Tibial artery (tissue), 4 donors: ENCODE measurements at regions not wholly inside any gene's neighbourhood (a gene's known extent, or its start where the extent isn't known, plus 50 kb on each side); places are given as distances from the start of the nearest gene placed in this dataset.

Experiments used
- DNase-seq, 2 donors: peaks; one replicate each; pipeline ENCODE4 v3.0.0-alpha.2; 2019
- H3K27ac ChIP-seq, 2 donors: fragments of 200-600 bp; sonication (generic) in 1 of 2; 1 replicate in 1 of 2; 2 replicates in 1 of 2; pipeline ENCODE4 v1.5.1; 2018 to 2019; ENCODE audit warnings: mild to moderate bottlenecking in 1 of 2
- H3K27me3 ChIP-seq, 2 donors: fragments of 200-600 bp; sonication (generic) in 1 of 2; one replicate each; pipeline versions ENCODE4 v1.5.1 to v1.6.0; 2016 to 2019
- H3K36me3 ChIP-seq, 3 donors: fragments of 200-600 bp; sonication (generic) in 2 of 3; one replicate each; pipeline ENCODE4 v1.5.1; 2016 to 2019; ENCODE audit warnings: mild to moderate bottlenecking in 2 of 3
- H3K4me1 ChIP-seq, 4 donors: fragments of 200-600 bp; sonication (generic) in 2 of 4; 1 replicate in 3 of 4; 2 replicates in 1 of 4; pipeline ENCODE4 v1.5.1; 2016 to 2019
- H3K4me3 ChIP-seq, 2 donors: fragments of 200-600 bp; sonication (generic) in 1 of 2; 1 replicate in 1 of 2; 2 replicates in 1 of 2; pipeline ENCODE4 v1.5.1; 2018 to 2019; ENCODE audit warnings: mild to moderate bottlenecking in 2 of 2
- H3K9me3 ChIP-seq, 3 donors: fragments of 200-600 bp; sonication (generic) in 1 of 3; one replicate each; pipeline ENCODE4 v1.5.1; 2016 to 2019
- intact Hi-C: fragments of 100-400 bp; cut with DNase I; formaldehyde crosslinking; loops from one replicate; pipeline ENCODE4 v1.15.0; 2023; ENCODE audit warnings: low total_unique reads
- TF ChIP-seq, protein P1 (sequence below), 2 experiments: fragments of 200-600 bp in 1 of 2; fragments of 450-650 bp in 1 of 2; IDR thresholded peaks; one replicate each; pipeline ENCODE4 v1.5.1; 2017 to 2019; ENCODE audit warnings: antibody characterized with exemption in 2 of 2, mild to moderate bottlenecking in 1 of 2, moderate library complexity in 1 of 2

DNA sequence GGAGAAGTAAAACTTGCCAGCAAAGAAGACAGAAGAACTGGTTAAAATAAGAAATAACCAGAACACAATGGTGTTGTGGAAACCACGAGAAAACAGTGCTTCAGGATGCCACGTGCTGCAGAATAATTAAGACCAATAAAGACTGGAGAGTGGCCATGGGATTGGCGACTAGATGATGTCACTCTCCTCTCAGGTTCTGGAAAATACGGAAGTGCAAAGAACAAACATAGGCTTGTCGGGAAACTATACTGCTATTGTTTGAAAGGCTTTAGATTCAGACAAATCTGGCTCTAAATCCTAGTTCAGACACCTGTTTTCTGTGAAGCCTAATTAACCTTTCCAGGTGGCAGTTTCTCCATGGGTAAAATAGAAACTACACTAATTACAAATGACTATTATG lies 138.4 kb upstream of the STXBP5 start:
- peaks cover 0 to 3% (median 0%) of the 10 kb centered on the region in 3 donors for H3K9me3 ChIP-seq
- H3K27ac ChIP-seq, result no peak overlapping the region
- DNase-seq, result no peak
- no peaks in the 10 kb centered on the region for H3K27me3 ChIP-seq
- peaks cover 0 to 9% (median 0%) of the 10 kb centered on the region in 4 donors for H3K4me1 ChIP-seq
- H3K4me3 ChIP-seq, result no peak overlapping the region
- intact Hi-C loops, result no loop called here
- TF ChIP-seq, protein P1, sequence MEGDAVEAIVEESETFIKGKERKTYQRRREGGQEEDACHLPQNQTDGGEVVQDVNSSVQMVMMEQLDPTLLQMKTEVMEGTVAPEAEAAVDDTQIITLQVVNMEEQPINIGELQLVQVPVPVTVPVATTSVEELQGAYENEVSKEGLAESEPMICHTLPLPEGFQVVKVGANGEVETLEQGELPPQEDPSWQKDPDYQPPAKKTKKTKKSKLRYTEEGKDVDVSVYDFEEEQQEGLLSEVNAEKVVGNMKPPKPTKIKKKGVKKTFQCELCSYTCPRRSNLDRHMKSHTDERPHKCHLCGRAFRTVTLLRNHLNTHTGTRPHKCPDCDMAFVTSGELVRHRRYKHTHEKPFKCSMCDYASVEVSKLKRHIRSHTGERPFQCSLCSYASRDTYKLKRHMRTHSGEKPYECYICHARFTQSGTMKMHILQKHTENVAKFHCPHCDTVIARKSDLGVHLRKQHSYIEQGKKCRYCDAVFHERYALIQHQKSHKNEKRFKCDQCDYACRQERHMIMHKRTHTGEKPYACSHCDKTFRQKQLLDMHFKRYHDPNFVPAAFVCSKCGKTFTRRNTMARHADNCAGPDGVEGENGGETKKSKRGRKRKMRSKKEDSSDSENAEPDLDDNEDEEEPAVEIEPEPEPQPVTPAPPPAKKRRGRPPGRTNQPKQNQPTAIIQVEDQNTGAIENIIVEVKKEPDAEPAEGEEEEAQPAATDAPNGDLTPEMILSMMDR (IDR thresholded peaks at IDR 0.05), result no peak
- H3K36me3 ChIP-seq, result no peaks in the 10 kb centered on the region

DNA sequence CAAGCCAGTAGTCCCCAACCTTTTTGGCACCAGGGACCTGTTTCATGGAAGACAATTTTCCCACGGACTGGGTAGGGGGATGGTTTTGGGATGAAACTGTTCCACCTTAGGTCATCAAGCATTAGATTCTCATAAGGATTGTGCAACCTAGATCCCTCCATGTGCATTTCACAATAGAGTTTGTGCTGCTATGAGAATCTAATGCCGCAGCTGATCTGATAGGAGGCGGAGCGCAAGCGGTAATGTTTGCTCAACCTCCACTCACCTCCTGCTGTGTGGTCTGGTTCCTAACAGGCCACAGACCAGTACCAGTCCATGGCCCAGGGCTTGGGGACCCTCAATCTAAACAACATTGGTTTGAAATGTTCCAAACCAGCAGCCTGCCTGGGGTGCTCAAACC lies 137.0 kb upstream of the STXBP5 start:
- intact Hi-C loops, result no loop called here
- TF ChIP-seq, protein P1 (IDR thresholded peaks at IDR 0.05), result no peak
- Histone ChIP-seq H3K27me3 (no peaks in the 10 kb centered on the region), H3K27ac (no peak overlapping the region), H3K9me3 (peaks cover 0 to 3% (median 0%) of the 10 kb centered on the region in 3 donors), H3K4me1 (peaks cover 0 to 9% (median 0%) of the 10 kb centered on the region in 4 donors), H3K36me3 (no peaks in the 10 kb centered on the region), H3K4me3 (no peak overlapping the region)
- no peak for DNase-seq

DNA sequence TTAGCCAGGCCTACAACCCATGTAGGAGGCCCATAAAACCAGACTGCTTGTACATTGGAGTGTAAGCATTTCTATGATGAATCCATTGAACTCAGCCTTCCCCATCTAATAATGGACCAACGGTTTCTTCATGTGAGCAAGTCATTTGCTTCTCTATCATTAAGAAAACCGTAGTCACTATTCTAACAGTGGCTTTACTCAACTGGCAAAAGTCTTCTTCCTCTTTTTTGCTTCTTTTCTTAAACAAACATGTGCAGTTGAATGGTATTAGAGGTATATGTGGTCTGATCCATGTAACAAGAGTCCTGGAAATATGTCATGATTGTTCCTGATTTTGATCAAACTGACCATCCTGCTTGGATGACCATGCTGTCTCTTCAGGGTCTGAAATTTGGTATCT lies 132.4 kb upstream of the STXBP5 start:
- intact Hi-C loops, result no loop called here
- Histone ChIP-seq H3K36me3 (no peaks in the 10 kb centered on the region), H3K27me3 (no peaks in the 10 kb centered on the region), H3K4me1 (no peaks in the 10 kb centered on the region), H3K4me3 (no peak overlapping the region), H3K9me3 (peaks cover 0 to 3% (median 0%) of the 10 kb centered on the region in 3 donors), H3K27ac (no peak overlapping the region)
- TF ChIP-seq, protein P1 (IDR thresholded peaks at IDR 0.05), result no peak
- no peak for DNase-seq

DNA sequence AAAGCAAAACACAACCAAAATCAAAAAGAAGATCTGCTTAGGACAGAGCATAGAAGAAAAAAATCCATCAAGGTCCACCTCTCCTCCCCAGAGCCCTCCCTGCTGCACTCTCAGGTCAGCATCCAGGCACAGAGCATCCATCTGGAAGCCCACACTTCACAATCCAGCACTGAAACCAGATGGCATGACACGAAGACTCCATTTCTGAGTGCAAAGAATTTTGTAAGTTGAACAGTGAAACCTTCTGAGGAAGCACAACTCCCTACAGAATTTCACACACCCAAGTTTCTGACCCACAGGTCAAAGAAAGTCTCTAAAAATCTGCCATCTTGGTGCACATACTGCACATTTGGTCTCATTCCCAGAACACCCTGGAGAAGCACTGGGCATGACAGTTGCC lies 128.8 kb upstream of the STXBP5 start:
- no peaks in the 10 kb centered on the region for H3K27me3 ChIP-seq
- TF ChIP-seq, protein P1 (IDR thresholded peaks at IDR 0.05), result no peak
- H3K27ac ChIP-seq, result no peak overlapping the region
- no peak for DNase-seq
- intact Hi-C loops, result no loop called here
- H3K4me1 ChIP-seq, result no peaks in the 10 kb centered on the region
- H3K9me3 ChIP-seq, result no peaks in the 10 kb centered on the region
- no peaks in the 10 kb centered on the region for H3K36me3 ChIP-seq
- H3K4me3 ChIP-seq, result no peak overlapping the region

DNA sequence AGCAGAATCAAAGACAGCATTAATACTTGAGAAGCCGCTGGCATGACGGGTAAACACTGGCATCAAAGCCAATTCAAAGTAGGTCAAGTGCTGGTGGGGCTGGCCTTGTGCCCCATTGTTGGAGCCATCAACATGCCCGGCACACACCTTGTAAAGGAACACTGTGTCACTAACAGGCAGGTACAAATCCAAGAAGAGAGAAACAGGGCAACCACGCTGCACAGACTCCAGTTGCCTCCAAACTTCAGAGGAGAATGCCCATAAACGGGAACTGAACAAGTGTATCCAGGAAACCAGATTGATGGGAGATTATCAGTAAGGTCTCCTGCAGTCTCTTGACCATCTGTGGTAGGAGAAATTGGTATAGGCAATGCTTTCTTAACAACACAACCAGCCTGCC lies 127.0 kb upstream of the STXBP5 start:
- intact Hi-C loops, result no loop called here
- DNase-seq, result no peak
- TF ChIP-seq, protein P1 (IDR thresholded peaks at IDR 0.05), result no peak
- no peaks in the 10 kb centered on the region for H3K36me3 ChIP-seq
- no peak overlapping the region for H3K27ac ChIP-seq
- H3K27me3 ChIP-seq, result no peaks in the 10 kb centered on the region
- no peaks in the 10 kb centered on the region for H3K9me3 ChIP-seq
- H3K4me1 ChIP-seq, result no peaks in the 10 kb centered on the region
- H3K4me3 ChIP-seq, result no peak overlapping the region

DNA sequence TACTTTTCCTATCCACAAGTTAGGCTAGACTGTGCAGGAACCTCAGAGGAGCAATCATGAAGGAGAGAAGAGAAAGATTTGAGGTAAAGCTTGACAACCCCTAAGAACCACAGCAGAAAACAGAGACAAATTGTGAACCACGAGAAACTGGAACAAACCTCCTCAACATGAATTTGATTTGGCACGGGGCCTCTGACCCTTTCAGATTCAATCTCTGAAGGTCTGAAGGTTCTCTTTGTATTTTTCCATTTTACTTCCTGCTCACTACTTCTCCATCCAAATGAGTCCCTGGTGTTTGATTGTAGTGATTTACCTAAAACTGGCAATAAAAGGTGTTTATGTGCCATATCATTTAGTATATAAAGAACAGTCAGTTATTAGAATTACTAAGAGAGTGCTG lies 126.1 kb upstream of the STXBP5 start:
- Histone ChIP-seq H3K36me3 (no peaks in the 10 kb centered on the region), H3K27ac (no peak overlapping the region), H3K4me3 (no peak overlapping the region), H3K27me3 (no peaks in the 10 kb centered on the region), H3K4me1 (no peaks in the 10 kb centered on the region), H3K9me3 (no peaks in the 10 kb centered on the region)
- intact Hi-C loops, result no loop called here
- TF ChIP-seq, protein P1 (IDR thresholded peaks at IDR 0.05), result no peak
- no peak for DNase-seq
